AG10803 (cell line): ENCODE measurements at regions not wholly inside any gene's neighbourhood (a gene's known extent, or its start where the extent isn't known, plus 50 kb on each side); places are given as distances from the start of the nearest gene placed in this dataset.

Experiments
- DNase-seq: peaks from one replicate; pipeline ENCODE4 v3.0.0; 2010; ENCODE audit warnings: low read depth
- H3K4me3 ChIP-seq: 2 replicates; pipeline ENCODE4 v1.5.1; 2011; ENCODE audit warnings: mild to moderate bottlenecking, low read length, control low read depth
- CTCF ChIP-seq: conservative IDR thresholded peaks from 2 replicates; pipeline ENCODE4 v1.5.1; 2011; ENCODE audit warnings: mild to moderate bottlenecking, low read length, control low read depth, inconsistent platforms

- H3K4me3 ChIP-seq: no peak overlapping the region
- no peak for DNase-seq
- TF ChIP-seq CTCF: no peak
Observed at GRCh38 chr3:72055436-72055835, 270.5 kb upstream of the PROK2 start.

GRCh38 chr3:72054976-72055375 lies 270.0 kb upstream of the PROK2 start:
- TF ChIP-seq CTCF: no peak
- H3K4me3 ChIP-seq: no peak overlapping the region

GRCh38 chr3:72052841-72053409 lies 268.0 kb upstream of the PROK2 start:
- TF ChIP-seq CTCF: no peak
- no peak for DNase-seq
- no peak overlapping the region for H3K4me3 ChIP-seq

More at GRCh38 chr3:72054976-72055375, 270.0 kb upstream of the PROK2 start:
- DNase-seq: no peak

GRCh38 chr3:72050771-72051170 lies 265.8 kb upstream of the PROK2 start:
- no peak for DNase-seq
- no peak for TF ChIP-seq CTCF
- no peak overlapping the region for H3K4me3 ChIP-seq

GRCh38 chr3:72050048-72050632 lies 265.2 kb upstream of the PROK2 start:
- H3K4me3 ChIP-seq: no peak overlapping the region
- no peak for DNase-seq
- no peak for TF ChIP-seq CTCF

- TF ChIP-seq CTCF: no peak
- no peak for DNase-seq
- H3K4me3 ChIP-seq: no peak overlapping the region
Observed at GRCh38 chr3:72049300-72049699, 264.4 kb upstream of the PROK2 start.

GRCh38 chr3:72048873-72049272 lies 263.9 kb upstream of the PROK2 start:
- no peak for DNase-seq
- TF ChIP-seq CTCF: no peak
- no peak overlapping the region for H3K4me3 ChIP-seq
